AG09309 (cell line): ENCODE measurements at regions not wholly inside any gene's neighbourhood (a gene's known extent, or its start where the extent isn't known, plus 50 kb on each side); places are given as distances from the start of the nearest gene placed in this dataset.

Source experiments
- DNase-seq: peaks from one replicate; pipeline ENCODE4 v3.0.0-alpha.2; 2010; ENCODE audit warnings: low read depth
- H3K4me3 ChIP-seq: 2 replicates; pipeline ENCODE4 v1.5.1; 2011; ENCODE audit warnings: mild to moderate bottlenecking, low read depth, low read length, moderate library complexity; ENCODE audit not compliant: control insufficient read depth
- TF ChIP-seq, protein P1 (sequence below): IDR thresholded peaks from 2 replicates; pipeline ENCODE4 v1.5.1; 2011; ENCODE audit warnings: mild to moderate bottlenecking, low read depth, low read length, inconsistent platforms; ENCODE audit not compliant: insufficient read depth, control insufficient read depth; ENCODE audit errors: missing control alignments

DNA sequence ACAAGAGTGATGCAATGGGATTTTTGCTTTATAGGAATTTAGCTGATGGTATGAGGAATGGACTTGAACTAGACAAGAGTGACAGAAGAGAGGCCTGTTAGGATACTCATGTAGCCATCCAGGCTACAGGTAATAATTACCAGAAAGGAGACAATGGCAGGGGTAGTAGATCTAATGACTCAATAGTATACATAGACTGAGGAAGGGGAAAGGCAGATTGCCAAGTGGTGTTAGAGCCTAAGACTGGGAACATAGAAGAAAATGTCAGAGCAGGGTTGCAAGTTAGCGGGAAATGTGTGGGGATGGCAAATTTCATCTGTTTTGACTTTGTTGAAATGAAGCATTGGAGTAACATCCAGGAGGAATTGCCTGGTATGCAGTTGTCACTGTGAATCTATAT, 295.6 kb downstream of the UTRN start:
- DNase-seq = no peak
- TF ChIP-seq, protein P1, sequence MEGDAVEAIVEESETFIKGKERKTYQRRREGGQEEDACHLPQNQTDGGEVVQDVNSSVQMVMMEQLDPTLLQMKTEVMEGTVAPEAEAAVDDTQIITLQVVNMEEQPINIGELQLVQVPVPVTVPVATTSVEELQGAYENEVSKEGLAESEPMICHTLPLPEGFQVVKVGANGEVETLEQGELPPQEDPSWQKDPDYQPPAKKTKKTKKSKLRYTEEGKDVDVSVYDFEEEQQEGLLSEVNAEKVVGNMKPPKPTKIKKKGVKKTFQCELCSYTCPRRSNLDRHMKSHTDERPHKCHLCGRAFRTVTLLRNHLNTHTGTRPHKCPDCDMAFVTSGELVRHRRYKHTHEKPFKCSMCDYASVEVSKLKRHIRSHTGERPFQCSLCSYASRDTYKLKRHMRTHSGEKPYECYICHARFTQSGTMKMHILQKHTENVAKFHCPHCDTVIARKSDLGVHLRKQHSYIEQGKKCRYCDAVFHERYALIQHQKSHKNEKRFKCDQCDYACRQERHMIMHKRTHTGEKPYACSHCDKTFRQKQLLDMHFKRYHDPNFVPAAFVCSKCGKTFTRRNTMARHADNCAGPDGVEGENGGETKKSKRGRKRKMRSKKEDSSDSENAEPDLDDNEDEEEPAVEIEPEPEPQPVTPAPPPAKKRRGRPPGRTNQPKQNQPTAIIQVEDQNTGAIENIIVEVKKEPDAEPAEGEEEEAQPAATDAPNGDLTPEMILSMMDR = no peak

DNA sequence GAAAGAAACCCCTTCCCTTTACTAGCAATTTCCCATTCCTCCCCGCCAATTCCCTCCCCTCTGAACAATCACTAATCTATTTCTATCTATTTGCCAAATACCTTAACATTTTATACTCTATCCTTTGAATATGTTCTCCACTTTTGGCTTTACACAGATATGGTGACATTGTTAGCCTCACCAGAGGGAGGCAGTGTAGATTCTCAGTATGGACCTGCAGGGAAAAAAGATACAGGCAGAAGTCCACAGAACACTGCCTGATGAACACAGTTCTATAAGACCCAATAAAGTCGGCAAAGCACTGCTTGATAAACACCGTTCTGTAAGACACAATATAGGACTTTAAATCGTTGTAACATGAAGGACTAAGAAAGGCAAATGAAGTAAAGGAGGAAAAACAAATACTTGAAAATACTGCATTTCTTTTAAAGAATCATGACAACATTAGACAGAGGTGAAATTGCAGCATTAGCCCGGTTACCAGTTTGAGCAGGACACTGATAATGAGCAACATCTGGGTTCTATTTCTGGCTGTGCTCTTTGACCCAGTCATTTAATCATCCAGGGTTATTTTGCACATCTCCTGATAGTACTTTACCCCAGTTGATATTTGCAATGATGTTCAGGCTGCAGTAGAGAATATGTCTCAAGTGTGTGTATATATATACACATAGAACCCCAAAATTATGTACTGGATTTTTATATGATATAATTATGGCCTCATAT, 296.8 kb downstream of the UTRN start:
- TF ChIP-seq, protein P1 = peak; percentile 53
- H3K4me3 ChIP-seq = no peak overlapping the region
- DNase-seq = no peak

More for the DNA sequence above, 295.6 kb downstream of the UTRN start:
- no peak overlapping the region for H3K4me3 ChIP-seq

DNA sequence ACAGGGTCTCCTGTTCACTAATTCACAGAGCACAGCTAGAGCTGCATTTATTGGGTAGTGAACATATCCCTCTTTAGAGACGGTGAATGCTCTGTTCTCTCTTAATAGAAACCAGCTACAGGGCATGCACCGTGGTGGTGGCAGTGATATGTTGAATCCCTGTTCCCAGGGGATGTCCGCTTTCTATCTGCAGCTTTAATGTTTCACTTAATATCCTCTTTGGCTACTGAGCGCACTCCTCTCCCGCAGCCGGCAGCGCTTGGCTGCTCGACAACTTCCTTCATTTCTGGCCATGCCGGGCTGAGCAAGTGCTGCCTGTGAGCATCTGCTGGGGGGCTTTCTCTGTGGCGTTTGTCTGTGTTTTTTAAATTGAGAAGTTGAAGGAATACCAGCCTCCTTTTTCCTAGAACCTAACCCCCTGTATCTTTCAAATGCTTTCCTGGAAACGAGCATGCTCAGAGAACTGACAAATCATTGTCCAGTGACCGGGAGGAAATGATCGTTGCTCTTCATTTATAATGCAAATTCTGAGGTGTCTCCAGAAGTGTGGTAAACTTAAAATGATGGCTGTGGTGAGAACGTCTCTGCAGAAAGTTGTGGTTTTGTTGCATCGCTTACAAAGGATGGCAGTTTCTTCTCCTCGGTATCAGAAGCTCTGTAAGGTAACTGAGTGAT, 297.9 kb downstream of the UTRN start:
- H3K4me3 ChIP-seq = peak overlapping the region; percentile 28
- TF ChIP-seq, protein P1 = no peak
- DNase-seq = no peak

DNA sequence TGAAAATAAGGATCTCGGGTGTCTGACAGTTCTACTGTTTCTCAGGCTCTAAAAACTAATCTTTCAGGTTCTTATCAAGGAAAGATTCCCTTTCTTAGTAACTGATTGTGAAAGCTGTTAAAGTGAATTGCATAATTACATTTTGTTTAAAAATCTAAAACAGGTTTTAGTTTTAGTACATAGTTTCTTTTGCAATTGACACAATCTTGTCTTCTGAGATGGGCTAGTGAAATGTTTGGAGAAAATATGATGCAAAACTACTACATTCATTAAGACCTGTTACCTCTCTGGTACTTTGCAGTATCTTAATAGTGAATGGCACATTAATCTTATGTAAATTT, 298.4 kb downstream of the UTRN start:
- TF ChIP-seq, protein P1 = no peak
- no peak overlapping the region for H3K4me3 ChIP-seq
- no peak for DNase-seq

DNA sequence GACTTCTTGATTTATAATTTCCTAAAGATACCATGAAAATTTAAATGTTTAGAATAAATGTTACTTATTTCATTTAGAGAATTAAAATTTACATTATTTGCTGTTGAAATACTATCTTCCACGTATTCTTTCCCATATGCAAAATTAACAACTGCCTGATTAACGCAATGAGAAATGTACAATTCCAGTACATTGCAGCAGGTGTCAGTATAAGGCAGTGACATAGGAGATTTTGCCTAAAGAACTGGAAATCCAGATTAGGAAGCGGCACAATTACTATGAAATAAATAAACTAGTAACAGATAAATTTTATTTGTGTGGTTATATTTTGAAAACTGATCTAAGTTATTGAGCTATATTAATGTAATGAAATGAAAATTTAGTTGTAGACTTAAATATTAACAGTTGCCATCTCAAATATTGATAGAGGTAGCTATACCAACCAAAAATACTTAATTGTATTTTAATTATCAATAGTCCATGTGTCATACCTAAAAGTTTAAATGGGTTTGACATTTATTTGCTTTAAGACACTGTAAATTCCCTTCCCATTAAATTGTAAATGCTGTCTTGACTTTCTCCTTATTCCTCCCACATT, 300.2 kb downstream of the UTRN start:
- H3K4me3 ChIP-seq = no peak overlapping the region
- TF ChIP-seq, protein P1 = peak; percentile 61
- no peak for DNase-seq

DNA sequence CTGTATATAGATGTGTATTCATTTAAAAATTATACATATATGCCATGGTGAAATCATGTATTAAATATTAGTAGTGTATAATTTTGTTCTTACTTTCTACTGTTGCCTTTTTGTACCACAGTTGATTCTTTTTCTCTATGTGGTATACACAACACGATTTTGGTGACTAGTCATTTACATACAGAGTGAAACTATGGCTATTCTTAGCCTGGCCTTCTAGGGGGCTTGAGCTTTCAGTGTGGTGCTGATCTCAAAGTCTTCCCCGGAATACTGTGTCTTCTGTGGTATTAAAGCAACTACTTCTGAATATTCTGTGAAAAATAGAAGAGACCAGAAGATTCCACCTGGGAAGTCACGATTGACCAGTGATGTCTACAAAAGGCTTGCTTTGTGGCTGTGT, 301.9 kb downstream of the UTRN start:
- TF ChIP-seq, protein P1 = no peak
- no peak overlapping the region for H3K4me3 ChIP-seq
- no peak for DNase-seq
